ES-I3 (cell line): ENCODE measurements at regions not wholly inside any gene's neighbourhood (a gene's known extent, or its start where the extent isn't known, plus 50 kb on each side); places are given as distances from the start of the nearest gene placed in this dataset.

Experiments
- H3K36me3 ChIP-seq: 2 replicates; pipeline ENCODE4 v1.6.1; 2013; ENCODE audit warnings: mild to moderate bottlenecking, low read length, control low read depth, moderate library complexity; ENCODE audit not compliant: insufficient read depth
- H3K4me1 ChIP-seq: 2 replicates; pipeline ENCODE4 v1.6.1; 2013; ENCODE audit warnings: mild to moderate bottlenecking, control low read depth, low read length; ENCODE audit not compliant: insufficient read depth
- H3K9ac ChIP-seq: 2 replicates; pipeline ENCODE4 v1.6.1; 2013; ENCODE audit warnings: low read depth, mild to moderate bottlenecking, low read length, moderate library complexity
- H3K9me3 ChIP-seq: 2 replicates; pipeline ENCODE4 v1.6.1; 2013; ENCODE audit warnings: mild to moderate bottlenecking, low read length, moderate library complexity; ENCODE audit not compliant: control insufficient read depth, insufficient read depth

DNA sequence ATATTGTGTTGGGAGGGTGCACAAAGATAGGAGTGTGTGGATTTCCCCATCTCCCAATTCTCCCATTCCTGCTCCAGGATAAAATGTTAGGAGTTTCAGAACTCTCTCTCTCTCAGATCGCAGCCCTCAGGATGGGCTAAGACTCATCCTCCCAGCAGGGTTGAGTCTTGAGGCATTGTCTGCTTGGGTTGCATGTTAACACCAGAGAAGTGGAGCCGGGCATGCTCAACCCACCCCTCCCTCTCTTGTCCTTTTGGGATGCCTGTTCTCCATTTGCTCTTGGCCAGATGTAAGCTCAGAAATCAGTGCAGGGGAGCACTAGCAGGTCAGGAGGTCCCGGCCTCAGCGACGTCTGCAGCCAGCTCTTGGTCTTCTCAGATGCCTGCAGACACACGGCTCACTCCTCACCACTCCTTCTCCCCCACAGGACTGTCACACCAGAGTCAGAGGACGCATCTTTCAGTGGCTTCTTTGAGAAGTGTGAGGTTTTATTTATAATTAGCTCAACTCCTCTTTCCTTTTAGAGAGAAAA is 1456.5 kb downstream of the TBC1D22A start:
- Histone ChIP-seq H3K9ac (no peak overlapping the region), H3K4me1 (no peaks in the 10 kb centered on the region), H3K36me3 (no peaks in the 10 kb centered on the region), H3K9me3 (no peaks in the 10 kb centered on the region)

DNA sequence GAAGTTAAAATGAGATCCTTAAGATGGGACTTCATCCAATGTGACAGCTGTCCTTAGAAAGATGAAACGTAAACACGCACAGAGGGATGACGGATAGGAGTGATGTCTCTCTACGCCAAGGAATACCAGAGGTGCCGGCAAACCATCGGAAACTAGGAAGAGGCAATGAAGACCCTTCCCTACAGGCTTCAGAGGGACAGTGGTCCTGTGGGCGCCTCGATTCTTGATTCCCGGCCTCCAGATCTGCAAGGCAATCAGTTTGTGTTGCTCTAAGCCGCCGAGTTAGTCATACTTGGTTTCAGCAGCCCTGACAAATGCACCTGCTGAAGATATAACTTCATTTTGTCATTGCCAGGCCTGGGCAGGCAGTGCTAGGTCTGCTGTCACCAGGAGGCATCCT is 1455.1 kb downstream of the TBC1D22A start:
- H3K9me3 ChIP-seq: no peaks in the 10 kb centered on the region
- no peaks in the 10 kb centered on the region for H3K4me1 ChIP-seq
- no peak overlapping the region for H3K9ac ChIP-seq
- no peaks in the 10 kb centered on the region for H3K36me3 ChIP-seq

DNA sequence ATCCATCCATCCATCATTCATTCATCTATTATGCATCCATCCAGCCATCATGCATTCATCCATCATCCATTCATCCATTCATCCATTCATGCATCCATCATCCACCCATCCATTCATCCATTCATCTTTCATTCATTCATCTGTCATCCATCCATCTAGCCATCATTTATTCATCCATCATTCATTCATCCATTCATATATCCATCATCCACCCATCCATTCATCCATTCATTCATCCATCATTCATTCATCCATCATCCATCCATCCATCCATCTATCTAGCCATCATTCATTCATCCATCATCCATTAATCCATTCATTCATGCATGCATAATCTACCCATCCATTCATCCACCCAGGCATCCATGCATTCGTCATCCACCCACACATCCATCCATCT is 1450.3 kb downstream of the TBC1D22A start:
- Histone ChIP-seq H3K36me3 (no peaks in the 10 kb centered on the region), H3K9ac (no peak overlapping the region), H3K9me3 (no peaks in the 10 kb centered on the region), H3K4me1 (no peaks in the 10 kb centered on the region)

DNA sequence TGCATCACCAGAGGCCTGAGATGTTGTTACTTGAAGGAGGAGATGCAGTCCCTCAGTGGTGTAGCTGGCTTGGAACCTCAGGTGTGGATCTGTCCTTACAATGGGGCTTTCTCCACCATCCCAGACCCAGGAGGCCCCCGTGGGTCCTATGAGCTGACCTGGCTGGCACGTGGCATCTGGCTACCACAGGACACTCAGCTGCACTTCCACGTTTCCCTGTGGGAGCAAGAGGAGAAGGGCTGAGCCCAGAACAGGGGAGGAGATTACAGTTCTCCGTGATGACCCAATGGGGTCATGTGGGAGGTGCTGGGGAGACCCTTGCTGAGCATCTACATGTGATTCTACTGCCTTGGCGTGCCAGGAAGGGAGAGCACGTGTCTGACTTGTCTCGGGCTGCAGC is 1448.4 kb downstream of the TBC1D22A start:
- no peaks in the 10 kb centered on the region for H3K9me3 ChIP-seq
- H3K36me3 ChIP-seq: no peaks in the 10 kb centered on the region
- no peaks in the 10 kb centered on the region for H3K4me1 ChIP-seq
- no peak overlapping the region for H3K9ac ChIP-seq

DNA sequence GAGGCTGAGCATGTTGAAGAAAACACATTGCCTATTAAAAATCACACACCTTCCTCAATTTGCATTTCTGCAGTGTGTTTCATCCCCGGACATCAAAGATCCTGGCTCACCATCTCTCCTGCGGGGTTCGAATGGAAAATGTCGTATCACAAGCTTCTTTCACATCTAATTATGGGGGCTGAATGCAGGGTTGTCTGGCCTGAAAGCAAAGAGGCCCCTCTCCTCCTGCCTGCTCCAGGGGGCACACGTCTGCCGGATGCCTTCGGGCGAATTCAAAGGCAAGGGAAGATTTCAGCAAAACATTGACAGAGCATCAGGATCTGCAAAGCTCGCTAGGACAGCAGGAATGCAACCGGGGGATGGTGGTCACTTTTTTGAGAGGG is 1447.7 kb downstream of the TBC1D22A start:
- Histone ChIP-seq H3K36me3 (no peaks in the 10 kb centered on the region), H3K4me1 (no peaks in the 10 kb centered on the region), H3K9me3 (no peaks in the 10 kb centered on the region), H3K9ac (no peak overlapping the region)

DNA sequence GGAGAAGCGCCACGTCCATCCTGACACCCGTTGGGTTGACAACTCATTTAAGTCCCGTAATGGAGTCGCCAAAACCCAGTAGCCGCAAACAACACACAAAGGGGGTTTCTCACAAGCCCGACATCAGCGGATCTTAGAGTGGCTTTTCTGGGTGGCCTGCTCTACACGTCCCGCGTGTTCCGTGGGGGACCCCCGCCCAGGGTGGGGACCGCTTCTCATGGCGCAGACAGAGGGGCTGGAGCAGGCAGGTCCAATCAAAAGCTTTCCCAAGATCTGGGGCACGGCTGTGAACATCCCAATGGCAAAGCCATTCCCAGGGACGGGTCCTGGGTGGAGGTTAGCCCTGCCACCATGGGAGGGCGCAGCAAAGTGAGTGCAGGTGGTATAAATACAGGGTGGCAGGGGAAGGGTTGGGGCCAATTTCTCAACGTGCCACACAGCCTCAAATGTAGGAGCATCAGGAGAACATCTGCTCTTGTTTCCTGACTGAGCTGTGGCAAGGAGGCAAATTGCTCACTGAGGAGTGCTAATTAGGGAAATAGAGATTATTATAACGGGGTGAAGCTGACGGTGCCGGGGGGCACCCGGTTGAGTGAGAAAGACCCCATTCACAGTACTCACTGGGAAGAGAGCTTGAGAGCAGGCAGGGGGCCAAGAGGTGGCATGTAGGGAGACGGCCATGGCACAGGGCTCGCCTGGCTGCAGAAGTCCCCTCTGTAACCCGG is 1447.2 kb downstream of the TBC1D22A start:
- no peaks in the 10 kb centered on the region for H3K36me3 ChIP-seq
- no peaks in the 10 kb centered on the region for H3K4me1 ChIP-seq
- no peak overlapping the region for H3K9ac ChIP-seq
- no peaks in the 10 kb centered on the region for H3K9me3 ChIP-seq

DNA sequence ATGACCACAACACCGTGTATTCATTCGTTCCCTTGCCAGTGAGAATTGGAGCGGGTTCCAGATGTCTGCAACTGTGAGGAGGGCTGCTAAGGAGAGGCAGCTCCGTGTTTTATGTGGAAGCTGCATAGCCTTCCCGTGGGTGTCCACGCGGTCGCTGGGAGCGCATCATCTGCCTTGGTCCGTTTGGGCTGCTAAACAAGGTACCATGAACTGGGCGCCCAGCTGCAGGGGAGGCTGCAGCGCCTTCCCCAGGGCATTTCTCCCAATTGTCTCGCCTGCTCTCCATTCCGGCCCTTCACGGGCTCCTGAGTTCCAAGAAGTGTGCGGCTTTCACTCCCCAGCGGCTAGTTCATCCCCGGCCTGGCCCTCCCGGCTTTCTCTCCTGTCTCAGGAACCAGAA is 1446.4 kb downstream of the TBC1D22A start:
- H3K9me3 ChIP-seq: no peaks in the 10 kb centered on the region
- no peaks in the 10 kb centered on the region for H3K4me1 ChIP-seq
- H3K9ac ChIP-seq: no peak overlapping the region
- H3K36me3 ChIP-seq: no peaks in the 10 kb centered on the region

DNA sequence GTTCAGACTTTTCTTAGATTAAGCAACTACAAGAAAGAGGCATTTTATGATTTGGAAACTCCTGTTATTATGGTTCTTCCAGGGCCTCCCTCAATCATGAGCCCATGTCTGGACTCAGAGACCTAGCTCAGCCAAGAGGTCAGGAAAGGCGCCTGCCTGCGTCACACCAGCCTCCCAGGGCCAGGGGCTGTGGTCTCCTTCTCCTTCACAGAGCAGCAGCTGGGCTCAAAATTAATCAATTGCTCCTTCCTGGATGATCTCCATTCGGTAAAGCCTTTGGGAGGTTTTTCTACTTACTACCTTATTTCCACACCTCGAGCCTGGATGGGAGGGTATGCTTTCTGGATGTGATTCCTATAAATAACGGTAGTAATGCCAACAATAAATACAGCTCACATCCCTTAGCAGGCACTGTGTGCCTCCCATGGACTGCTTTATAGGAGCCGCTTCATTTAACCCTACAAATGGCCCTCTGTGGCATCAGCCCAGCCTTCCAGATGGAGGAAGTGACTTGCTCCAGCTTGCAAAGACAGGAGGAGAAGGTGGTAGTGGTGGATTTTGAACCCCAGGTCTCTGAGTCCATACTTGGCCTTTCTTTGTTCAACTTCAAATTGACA is 1445.6 kb downstream of the TBC1D22A start:
- H3K4me1 ChIP-seq: no peaks in the 10 kb centered on the region
- no peaks in the 10 kb centered on the region for H3K9me3 ChIP-seq
- no peak overlapping the region for H3K9ac ChIP-seq
- no peaks in the 10 kb centered on the region for H3K36me3 ChIP-seq

DNA sequence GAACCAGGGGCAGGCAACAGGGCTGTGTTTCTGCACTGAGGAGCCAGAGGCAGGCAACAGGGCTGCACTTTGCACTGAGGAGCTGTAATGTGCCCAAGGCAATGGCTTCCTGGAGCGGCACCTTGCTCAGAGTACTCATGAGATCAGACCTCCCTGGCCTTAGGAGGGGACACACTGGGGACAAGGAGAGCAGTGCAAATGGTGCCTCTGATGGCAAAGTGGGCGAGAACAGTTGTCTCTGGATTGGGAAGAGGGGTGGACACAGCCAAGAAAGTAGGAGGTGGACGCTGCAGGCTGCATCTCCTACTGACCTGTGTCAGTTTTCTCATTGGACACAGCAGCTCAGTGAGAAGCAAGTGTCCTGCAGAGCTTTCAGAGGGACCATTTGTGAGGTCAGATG is 1443.3 kb downstream of the TBC1D22A start:
- Histone ChIP-seq H3K36me3 (no peaks in the 10 kb centered on the region), H3K4me1 (no peaks in the 10 kb centered on the region), H3K9me3 (no peaks in the 10 kb centered on the region), H3K9ac (no peak overlapping the region)

DNA sequence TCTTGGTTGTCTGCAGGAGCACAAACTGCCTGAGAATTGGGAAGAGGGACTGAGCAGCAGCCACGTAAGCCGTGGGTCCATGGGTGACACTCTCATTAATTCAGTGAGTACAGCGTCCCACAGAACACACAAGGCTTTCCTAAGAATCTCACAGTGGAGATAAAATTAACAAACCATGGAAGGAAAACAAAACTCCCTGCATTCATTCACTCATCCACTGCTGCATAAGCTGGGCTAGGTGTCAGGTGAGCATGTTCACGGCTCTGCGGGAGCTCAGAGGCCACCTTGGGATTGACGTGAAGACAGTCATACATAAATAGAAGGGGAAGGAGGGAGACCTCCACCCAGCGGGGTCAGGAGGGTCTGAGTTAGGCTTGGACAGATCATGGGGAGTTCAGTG is 1442.7 kb downstream of the TBC1D22A start:
- H3K36me3 ChIP-seq: no peaks in the 10 kb centered on the region
- no peak overlapping the region for H3K9ac ChIP-seq
- H3K4me1 ChIP-seq: no peaks in the 10 kb centered on the region
- H3K9me3 ChIP-seq: no peaks in the 10 kb centered on the region

DNA sequence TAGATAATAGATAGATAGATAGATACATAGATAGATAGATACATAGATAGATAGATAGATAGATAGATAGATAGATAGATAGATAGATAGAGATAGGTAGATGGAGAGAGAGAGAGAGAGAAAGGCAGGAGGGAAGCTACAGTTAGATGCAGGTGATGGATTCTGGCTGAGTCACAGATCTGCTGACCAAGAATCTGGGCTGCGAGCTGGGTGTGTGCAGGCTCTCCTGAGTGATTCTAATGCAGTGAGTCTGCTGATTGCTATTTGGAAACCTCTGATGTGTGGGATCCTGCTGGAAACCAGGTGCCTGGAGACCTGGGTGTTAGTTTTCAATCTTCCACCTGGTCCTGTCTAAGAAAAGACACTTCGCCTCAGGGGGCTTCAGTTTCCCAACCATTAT is 1441.8 kb downstream of the TBC1D22A start:
- Histone ChIP-seq H3K9ac (no peak overlapping the region), H3K4me1 (no peaks in the 10 kb centered on the region), H3K36me3 (no peaks in the 10 kb centered on the region), H3K9me3 (no peaks in the 10 kb centered on the region)

DNA sequence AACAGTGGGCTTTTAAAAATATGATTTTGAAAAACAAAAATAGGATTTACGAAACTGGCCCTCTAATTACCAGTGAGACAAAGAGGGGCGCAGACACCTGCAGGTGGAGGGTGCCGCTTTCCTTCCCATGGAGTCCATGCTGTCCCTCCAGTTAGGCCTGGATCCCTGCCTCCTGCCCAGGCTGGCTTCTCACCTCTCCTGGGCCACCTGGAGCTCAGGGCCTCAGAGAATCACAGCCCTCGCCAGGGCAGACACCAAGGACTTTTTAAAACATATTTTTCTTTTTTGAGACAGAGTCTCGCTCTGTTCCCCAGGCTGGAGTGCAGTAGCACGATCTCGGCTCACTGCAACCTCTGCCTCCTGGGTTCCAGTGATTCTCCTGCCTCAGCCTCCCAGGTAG is 1437.2 kb downstream of the TBC1D22A start:
- no peaks in the 10 kb centered on the region for H3K36me3 ChIP-seq
- no peak overlapping the region for H3K9ac ChIP-seq
- H3K4me1 ChIP-seq: peaks cover 5% of the 10 kb centered on the region; the same call in 1 of the 2 replicates
- H3K9me3 ChIP-seq: no peaks in the 10 kb centered on the region

DNA sequence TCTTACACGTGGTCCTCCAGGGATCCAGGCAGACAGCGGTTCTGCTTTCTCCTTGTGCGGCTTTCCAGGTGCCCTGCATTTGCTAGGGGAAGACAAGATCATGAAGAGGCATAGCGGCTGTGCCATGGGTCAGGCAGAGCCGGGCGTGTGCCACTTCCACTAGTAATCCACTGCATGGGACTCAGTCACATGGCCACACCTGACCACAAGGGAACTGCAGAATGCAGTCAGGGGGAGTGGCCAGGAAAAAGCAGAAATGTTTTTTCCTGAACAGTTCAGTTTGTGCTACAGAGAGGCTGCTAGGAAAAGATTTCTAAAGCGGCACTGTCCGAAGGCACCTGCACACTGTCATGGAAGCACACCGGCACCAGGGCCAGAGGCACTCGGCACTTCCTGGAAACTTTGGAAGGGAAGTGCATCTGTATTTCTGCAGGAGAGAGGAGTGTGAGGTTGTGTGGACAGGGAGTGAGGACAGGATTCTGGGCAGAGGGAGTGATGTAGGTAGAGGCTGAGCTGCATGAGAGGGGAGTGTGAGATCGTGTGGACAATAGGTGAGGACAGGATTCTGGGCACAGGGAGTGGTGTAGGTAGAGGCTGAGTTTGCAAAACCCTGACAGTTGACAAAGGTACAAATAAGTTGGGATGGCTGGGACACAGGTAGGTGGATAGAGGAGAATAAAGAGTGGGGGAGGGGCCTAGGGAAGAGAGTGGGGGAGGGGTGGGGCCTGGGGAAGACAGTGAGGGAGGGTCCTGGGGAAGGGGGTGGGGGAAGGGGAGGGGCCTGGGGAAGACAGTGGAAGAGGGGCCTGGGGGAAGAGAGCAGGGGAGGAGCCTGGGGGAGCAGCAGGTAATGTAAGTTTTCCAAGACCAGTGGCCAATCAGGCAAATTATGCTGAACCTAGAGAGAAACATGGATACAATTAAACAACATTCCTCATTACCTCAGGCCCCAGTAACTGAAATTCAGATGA is 1436.3 kb downstream of the TBC1D22A start:
- Histone ChIP-seq H3K36me3 (no peaks in the 10 kb centered on the region), H3K4me1 (peaks cover 5% of the 10 kb centered on the region; the same call in 1 of the 2 replicates), H3K9ac (no peak overlapping the region), H3K9me3 (no peaks in the 10 kb centered on the region)

DNA sequence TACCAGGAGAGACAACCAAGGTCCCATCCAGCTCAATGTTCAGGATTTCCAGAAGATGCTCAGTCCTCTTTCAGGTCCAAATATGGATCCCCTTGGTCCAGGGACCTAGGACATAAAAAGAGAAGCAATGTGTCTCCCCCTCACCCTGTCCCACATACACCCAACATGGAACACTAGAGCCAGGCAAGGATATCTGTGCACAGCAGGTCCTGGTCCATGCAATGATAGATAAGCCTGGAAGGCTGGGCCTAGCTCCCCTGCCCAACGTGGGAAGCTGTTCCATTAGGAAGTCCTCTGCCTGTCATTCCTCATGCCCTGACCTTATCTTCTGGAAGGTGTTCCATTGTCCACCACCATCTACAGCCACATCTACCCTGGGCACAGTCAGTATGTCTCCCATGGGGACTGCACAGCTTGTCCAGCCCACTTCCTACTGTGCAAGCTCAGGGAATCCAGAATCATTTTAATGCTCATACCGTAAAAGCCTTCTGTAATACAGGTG is 1434.8 kb downstream of the TBC1D22A start:
- H3K4me1 ChIP-seq: peaks cover 5% of the 10 kb centered on the region; the same call in 1 of the 2 replicates
- H3K9ac ChIP-seq: no peak overlapping the region
- H3K9me3 ChIP-seq: no peaks in the 10 kb centered on the region
- no peaks in the 10 kb centered on the region for H3K36me3 ChIP-seq
